Right lobe of liver (tissue), 6 donors: ENCODE measurements at regions not wholly inside any gene's neighbourhood (a gene's known extent, or its start where the extent isn't known, plus 50 kb on each side); places are given as distances from the start of the nearest gene placed in this dataset.

Source experiments
- ATAC-seq, 4 donors: fragments of 200-7000 bp; cut with Tn5 transposase; one replicate each; pipeline ENCODE4 v1.9.1; 2020; ENCODE audit warnings: mild to moderate bottlenecking in 4 of 4, moderate library complexity in 4 of 4
- DNase-seq, 3 donors: peaks; one replicate each; pipeline ENCODE4 v3.0.0-alpha.2; 2020
- H3K27ac ChIP-seq, 3 donors: fragments of 200-600 bp; one replicate each; pipeline ENCODE4 v1.8.0; 2022
- H3K27me3 ChIP-seq, 2 donors: fragments of 200-600 bp; one replicate each; pipeline ENCODE4 v1.8.0; 2022
- H3K36me3 ChIP-seq, 4 donors: fragments of 200-600 bp; sonication (generic) in 1 of 4; one replicate each; pipeline versions ENCODE4 v1.5.1 to v1.8.0; 2017 to 2022; ENCODE audit warnings: control low read depth in 1 of 4
- H3K4me1 ChIP-seq, 4 donors: fragments of 200-600 bp; sonication (generic) in 1 of 4; one replicate each; pipeline versions ENCODE4 v1.5.1 to v1.8.0; 2017 to 2022; ENCODE audit warnings: control low read depth in 1 of 4
- H3K4me3 ChIP-seq, 3 donors: fragments of 200-600 bp; one replicate each; pipeline ENCODE4 v1.8.0; 2022
- H3K9me3 ChIP-seq, 4 donors: fragments of 200-600 bp; sonication (generic) in 1 of 4; one replicate each; pipeline versions ENCODE4 v1.5.1 to v1.8.0; 2017 to 2022; ENCODE audit warnings: control low read depth in 1 of 4
- CTCF ChIP-seq, 4 donors: fragments of 200-600 bp in 3 of 4; fragments of 450-650 bp in 1 of 4; IDR thresholded peaks; one replicate each; pipeline versions ENCODE4 v1.5.1 to v1.8.0; 2016 to 2022; ENCODE audit warnings: antibody characterized with exemption in 4 of 4, mild to moderate bottlenecking in 2 of 4
- POLR2A ChIP-seq: fragments of 450-650 bp; IDR thresholded peaks from one replicate; pipeline ENCODE4 v1.6.1; 2017; ENCODE audit warnings: antibody characterized with exemption, mild to moderate bottlenecking
- WGBS: methylation state at CpG from one replicate; pipeline ENCODE4 v1.1.6; 2018; ENCODE audit warnings: low coverage, low lambda C conversion rate; ENCODE audit not compliant: insufficient coverage; ENCODE audit errors: missing lambda C conversion rate; 5-methylcytosine and 5-hydroxymethylcytosine counted together
- intact Hi-C, 2 donors: fragments of 100-400 bp; cut with DNase I; formaldehyde crosslinking; loops; one replicate each; pipeline versions ENCODE4 v1.11.2 to v1.14.1; 2022
- donor health status: DM: no; HTN: yes; CAD: no.
- donor health status: DM: no; HTN: no; CAD: no.
- donor health status: DM: no; HTN: no; CAD: no.
- donor health status: DM: no; HTN: yes; CAD: no.
- donor health status: DM: no; HTN: yes; CAD: no.

GRCh38 chr4:4663028-4663427 lies 121.2 kb upstream of the STX18 start:
- intact Hi-C loops = no loop called here
- TF ChIP-seq POLR2A (no peak), CTCF (IDR thresholded peaks at IDR 0.05) (no peak)
- Histone ChIP-seq H3K4me3 (no peak overlapping the region), H3K9me3 (no peaks in the 10 kb centered on the region), H3K36me3 (no peaks in the 10 kb centered on the region), H3K27me3 (no peaks in the 10 kb centered on the region), H3K4me1 (no peaks in the 10 kb centered on the region), H3K27ac (no peak overlapping the region)
- DNase-seq = no peak
- WGBS = 87% methylated on average over 10 of the region's 10 CpGs
- ATAC-seq = no peak

- TF ChIP-seq POLR2A = no peak
- TF ChIP-seq CTCF (IDR thresholded peaks at IDR 0.05) = no peak
- Histone ChIP-seq H3K36me3 (no peaks in the 10 kb centered on the region), H3K9me3 (no peaks in the 10 kb centered on the region), H3K27me3 (no peaks in the 10 kb centered on the region), H3K27ac (no peak overlapping the region), H3K4me3 (no peak overlapping the region), H3K4me1 (no peaks in the 10 kb centered on the region)
- DNase-seq = no peak
- WGBS = 59% methylated on average over 2 of the region's 2 CpGs
- intact Hi-C loops = no loop called here
- no peak for ATAC-seq
Observed at GRCh38 chr4:4662230-4662629, 120.4 kb upstream of the STX18 start.

DNA sequence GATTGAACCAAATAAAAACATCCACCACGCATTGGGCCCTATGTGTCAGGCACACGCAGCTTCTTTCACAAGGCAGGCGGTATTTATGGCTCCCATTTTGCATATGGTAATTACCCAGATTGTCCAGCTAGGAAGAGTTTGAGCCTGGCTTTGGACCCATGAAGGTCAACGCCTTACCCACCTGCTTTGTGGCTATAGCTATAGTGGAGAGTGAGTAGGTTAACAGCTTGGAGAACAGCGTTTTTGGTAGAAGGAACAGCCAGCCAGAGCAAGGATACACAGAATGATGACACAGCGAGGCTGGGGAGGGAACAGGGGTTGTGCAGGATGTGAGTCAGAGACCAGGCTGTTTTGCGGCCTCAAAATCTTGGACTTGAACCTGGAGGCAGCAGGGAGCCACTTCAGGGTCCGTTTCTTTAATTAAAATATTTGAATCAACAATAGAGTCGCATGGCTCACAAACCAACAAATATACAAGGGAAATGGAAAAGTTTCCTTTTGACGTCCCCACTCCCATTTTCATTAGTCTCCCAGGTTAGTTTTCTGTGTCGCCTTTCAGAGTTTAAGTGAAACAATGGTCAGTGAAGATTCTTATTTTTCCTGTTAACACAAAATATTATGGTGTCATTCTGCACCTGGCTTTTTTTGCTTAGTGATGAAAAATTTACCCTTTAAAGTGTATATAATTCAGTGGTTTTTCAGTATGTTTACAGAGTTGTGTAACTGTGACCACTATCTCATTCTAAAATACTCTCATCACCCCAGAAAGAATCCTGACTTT lies 118.2 kb upstream of the STX18 start:
- Histone ChIP-seq H3K9me3 (no peaks in the 10 kb centered on the region), H3K36me3 (no peaks in the 10 kb centered on the region), H3K27me3 (no peaks in the 10 kb centered on the region), H3K4me3 (no peak overlapping the region), H3K27ac (no peak overlapping the region), H3K4me1 (no peaks in the 10 kb centered on the region)
- ATAC-seq (no peak), DNase-seq (no peak)
- TF ChIP-seq POLR2A (no peak), CTCF (IDR thresholded peaks at IDR 0.05) (no peak)
- WGBS = 75% methylated on average over 9 of the region's 11 CpGs
- intact Hi-C loops = no loop called here

DNA sequence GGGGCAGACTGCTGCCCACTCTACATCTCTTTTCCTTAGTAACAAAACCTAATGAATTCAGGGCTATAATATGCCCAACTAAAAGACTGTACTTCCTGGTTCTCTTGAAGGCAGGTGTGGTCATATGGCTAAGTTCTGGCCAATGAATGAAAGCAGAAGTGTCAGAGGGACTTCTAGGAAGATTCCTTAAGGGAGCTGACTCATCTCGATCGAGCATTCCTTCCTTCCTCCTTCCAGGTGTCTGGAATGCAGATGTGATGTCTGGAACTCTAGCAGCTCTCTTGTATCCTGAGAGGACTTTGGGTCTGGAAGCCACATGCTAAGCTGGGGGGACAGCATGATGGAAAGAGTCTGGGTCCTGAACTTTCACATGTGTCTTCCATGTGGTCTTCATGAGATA lies 116.2 kb upstream of the STX18 start:
- H3K27me3 ChIP-seq = no peaks in the 10 kb centered on the region
- no peak overlapping the region for H3K4me3 ChIP-seq
- 91% methylated on average over 2 of the region's 2 CpGs for WGBS
- H3K27ac ChIP-seq = no peak overlapping the region
- DNase-seq (no peak), ATAC-seq (no peak)
- H3K9me3 ChIP-seq = no peaks in the 10 kb centered on the region
- H3K4me1 ChIP-seq = no peaks in the 10 kb centered on the region
- no peaks in the 10 kb centered on the region for H3K36me3 ChIP-seq
- intact Hi-C loops = no loop called here
- TF ChIP-seq POLR2A = no peak
- TF ChIP-seq CTCF (IDR thresholded peaks at IDR 0.05) = no peak
